ENCODE measurements at regions not wholly inside any gene's neighbourhood (a gene's known extent, or its start where the extent isn't known, plus 50 kb on each side); places are given as distances from the start of the nearest gene placed in this dataset.

DNA sequence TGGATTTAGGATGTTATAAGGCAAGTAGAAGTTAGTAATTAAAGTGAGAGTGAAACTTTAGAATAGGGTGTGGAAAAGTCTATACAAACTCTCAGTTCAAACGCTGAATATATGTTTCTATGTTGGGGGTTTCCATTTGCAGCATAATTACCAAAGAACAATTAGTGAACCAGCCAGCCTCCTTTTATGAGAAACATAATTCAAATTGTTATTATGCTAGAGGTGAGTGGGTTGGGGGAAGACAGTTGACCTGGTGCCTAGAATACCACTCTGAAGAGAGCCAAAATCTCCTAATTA is 435.8 kb downstream of the MDFIC start:
- 61 to 85% (median 81%) methylated on average over 1 of the region's 1 CpG for WGBS, 4 donors
- DNase-seq (no peak), ATAC-seq (no peak)
- Histone ChIP-seq H3K4me1 (no peaks in the 10 kb centered on the region), H3K27ac (no peak overlapping the region), H3K9me3 (no peaks in the 10 kb centered on the region), H3K36me3 (no peaks in the 10 kb centered on the region), H3K4me3 (no peak overlapping the region), H3K27me3 (no peaks in the 10 kb centered on the region)
- TF ChIP-seq, protein P1, sequence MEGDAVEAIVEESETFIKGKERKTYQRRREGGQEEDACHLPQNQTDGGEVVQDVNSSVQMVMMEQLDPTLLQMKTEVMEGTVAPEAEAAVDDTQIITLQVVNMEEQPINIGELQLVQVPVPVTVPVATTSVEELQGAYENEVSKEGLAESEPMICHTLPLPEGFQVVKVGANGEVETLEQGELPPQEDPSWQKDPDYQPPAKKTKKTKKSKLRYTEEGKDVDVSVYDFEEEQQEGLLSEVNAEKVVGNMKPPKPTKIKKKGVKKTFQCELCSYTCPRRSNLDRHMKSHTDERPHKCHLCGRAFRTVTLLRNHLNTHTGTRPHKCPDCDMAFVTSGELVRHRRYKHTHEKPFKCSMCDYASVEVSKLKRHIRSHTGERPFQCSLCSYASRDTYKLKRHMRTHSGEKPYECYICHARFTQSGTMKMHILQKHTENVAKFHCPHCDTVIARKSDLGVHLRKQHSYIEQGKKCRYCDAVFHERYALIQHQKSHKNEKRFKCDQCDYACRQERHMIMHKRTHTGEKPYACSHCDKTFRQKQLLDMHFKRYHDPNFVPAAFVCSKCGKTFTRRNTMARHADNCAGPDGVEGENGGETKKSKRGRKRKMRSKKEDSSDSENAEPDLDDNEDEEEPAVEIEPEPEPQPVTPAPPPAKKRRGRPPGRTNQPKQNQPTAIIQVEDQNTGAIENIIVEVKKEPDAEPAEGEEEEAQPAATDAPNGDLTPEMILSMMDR (IDR thresholded peaks at IDR 0.05) = no peak
- TF ChIP-seq POLR2A (IDR thresholded peaks at IDR 0.05) = no peak
- intact Hi-C loops (cut with DNase I) = no loop called here

DNA sequence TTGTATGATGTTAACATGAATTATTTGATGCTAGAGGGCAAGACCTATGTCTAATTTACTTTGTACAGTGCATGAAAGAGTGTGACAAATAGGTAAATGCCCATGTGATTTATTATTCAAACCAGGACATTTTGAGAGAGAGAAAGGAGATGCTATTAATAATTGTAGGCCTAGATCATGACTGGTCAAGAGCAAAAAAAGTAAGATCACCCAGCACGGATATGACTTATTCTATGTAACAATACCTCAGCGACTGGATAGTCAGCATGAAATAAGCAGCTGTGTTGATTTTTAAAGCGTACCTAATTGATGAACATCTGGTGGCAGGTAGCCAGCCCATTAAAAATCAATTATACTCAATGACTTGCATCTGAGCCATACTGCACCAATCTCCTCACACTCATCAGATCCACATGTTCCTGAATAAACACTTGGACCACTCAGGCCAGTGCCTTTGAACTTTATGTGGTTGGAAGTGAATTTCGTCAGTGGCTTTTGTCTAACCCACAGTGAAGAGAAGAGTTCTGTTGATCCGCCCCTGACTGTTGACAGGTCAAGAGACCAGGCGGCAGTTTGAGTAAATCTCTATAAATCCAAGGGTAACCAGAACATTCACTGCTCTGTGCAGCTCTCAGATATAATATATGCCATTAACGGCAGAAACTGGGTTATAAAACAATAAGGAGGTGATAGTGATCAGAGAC is 435.3 kb downstream of the MDFIC start:
- no peak for ATAC-seq
- 67 to 81% (median 79%) methylated on average over 7 of the region's 7 CpGs for WGBS, 4 donors

DNA sequence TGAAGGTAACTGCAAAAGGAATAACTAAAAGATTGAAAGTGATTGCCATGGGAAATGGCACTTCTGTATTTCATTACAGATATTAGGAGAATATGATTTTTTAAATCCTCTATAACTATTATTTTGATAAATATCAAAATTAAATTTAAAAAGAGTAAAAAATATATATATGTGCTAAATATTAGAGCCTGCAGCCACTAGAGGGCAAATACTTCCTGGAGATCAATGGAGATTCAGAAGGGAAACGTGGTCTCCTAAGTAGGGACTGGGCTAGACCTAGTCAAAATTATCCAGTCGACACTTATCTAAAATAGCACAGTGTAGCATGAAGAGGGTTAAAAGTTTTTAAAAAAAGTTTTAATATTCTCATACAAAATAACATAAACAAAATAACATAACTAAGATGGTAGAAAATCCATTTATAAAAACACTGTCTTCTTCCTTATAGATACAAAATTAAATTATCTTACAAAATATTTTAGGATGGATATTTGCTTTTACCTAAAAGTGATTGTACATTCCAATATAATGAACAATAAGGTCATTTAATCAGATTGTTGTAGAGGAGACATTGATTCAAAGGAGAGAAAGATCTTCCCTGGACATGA is 434.3 kb downstream of the MDFIC start:
- ATAC-seq (no peak), DNase-seq (no peak)
- H3K27me3 ChIP-seq = no peaks in the 10 kb centered on the region
- WGBS, 4 donors = 36 to 53% (median 45%) methylated on average over 2 of the region's 2 CpGs
- intact Hi-C loops (cut with DNase I) = no loop called here
- no peaks in the 10 kb centered on the region for H3K9me3 ChIP-seq
- TF ChIP-seq POLR2A (IDR thresholded peaks at IDR 0.05) = no peak
- TF ChIP-seq, protein P1 (IDR thresholded peaks at IDR 0.05) = peak in 6 of 12 donors; percentile 21 to 38 (median 30)
- no peaks in the 10 kb centered on the region for H3K36me3 ChIP-seq
- H3K27ac ChIP-seq = no peak overlapping the region
- H3K4me1 ChIP-seq = no peaks in the 10 kb centered on the region
- no peak overlapping the region for H3K4me3 ChIP-seq

More for the DNA sequence above, 435.3 kb downstream of the MDFIC start:
- no peak for DNase-seq
- Histone ChIP-seq H3K9me3 (no peaks in the 10 kb centered on the region), H3K4me1 (no peaks in the 10 kb centered on the region), H3K4me3 (no peak overlapping the region), H3K27me3 (no peaks in the 10 kb centered on the region), H3K36me3 (no peaks in the 10 kb centered on the region), H3K27ac (no peak overlapping the region)
- intact Hi-C loops (cut with DNase I) = no loop called here
- TF ChIP-seq, protein P1 (IDR thresholded peaks at IDR 0.05) = no peak
- TF ChIP-seq POLR2A (IDR thresholded peaks at IDR 0.05) = no peak

DNA sequence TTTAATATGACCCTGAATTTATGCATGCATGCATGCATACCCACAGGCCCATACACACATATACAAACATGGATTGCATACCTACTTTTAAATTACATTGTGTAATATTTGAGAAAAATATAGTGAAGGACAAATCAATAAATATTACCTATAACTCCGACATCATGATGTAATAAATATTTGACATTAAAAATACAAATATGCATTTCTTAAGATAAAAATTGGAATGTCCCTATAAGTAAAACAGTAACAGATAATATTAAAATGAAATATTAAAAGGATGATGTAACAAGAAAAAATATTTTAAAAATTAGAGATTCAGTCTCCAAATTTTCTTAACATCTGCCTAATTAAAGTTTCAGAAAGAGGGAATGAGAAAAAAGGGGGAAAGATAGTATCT is 433.0 kb downstream of the MDFIC start:
- WGBS, 4 donors = 93 to 99% (median 96%) methylated on average over 1 of the region's 1 CpG
- Histone ChIP-seq H3K4me1 (no peaks in the 10 kb centered on the region), H3K9me3 (no peaks in the 10 kb centered on the region), H3K27me3 (no peaks in the 10 kb centered on the region), H3K27ac (no peak overlapping the region), H3K36me3 (no peaks in the 10 kb centered on the region), H3K4me3 (no peak overlapping the region)
- TF ChIP-seq POLR2A (IDR thresholded peaks at IDR 0.05) = no peak
- TF ChIP-seq, protein P1 (IDR thresholded peaks at IDR 0.05) = no peak
- no peak for ATAC-seq
- intact Hi-C loops (cut with DNase I) = no loop called here
- no peak for DNase-seq

All from heart left ventricle (tissue), 16 donors.